Gastroesophageal sphincter (tissue), 3 donors: ENCODE measurements at regions not wholly inside any gene's neighbourhood (a gene's known extent, or its start where the extent isn't known, plus 50 kb on each side); places are given as distances from the start of the nearest gene placed in this dataset.

Source experiments
- CTCF ChIP-seq, 4 experiments: fragments of 200-600 bp in 2 of 4; fragments of 450-650 bp in 2 of 4; sonication (generic) in 1 of 4; IDR thresholded peaks; one replicate each; pipeline ENCODE4 v1.5.1; 2017 to 2019; ENCODE audit warnings: antibody characterized with exemption in 4 of 4, mild to moderate bottlenecking in 2 of 4, moderate library complexity in 2 of 4
- POLR2A ChIP-seq, 2 donors: fragments of 450-650 bp; IDR thresholded peaks; one replicate each; pipeline ENCODE4 v1.6.1; 2017; ENCODE audit warnings: antibody characterized with exemption in 2 of 2, mild to moderate bottlenecking in 2 of 2, moderate library complexity in 1 of 2
- POLR2AphosphoS5 ChIP-seq: sonication (generic); formaldehyde crosslinking; IDR thresholded peaks from one replicate; pipeline ENCODE4 v1.6.1; 2017; ENCODE audit warnings: antibody characterized with exemption

DNA sequence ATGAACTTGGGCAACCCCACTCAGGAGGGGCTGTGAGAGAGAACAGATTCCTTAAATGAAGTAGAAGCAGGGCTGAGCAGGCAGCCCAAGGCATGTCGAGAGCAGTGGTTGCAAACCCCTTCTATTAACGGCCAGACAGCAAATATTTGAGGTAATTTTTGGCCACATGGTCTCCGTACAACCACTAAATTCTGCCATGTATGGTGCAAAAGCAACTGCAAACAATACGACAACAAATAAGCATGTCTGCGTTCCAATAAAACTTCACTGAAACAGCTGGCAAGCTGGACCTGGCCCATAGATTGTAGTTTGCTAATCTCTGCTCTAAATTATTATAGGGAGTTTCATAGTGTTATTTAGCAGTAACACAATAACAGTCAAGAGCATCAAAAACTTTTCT lies 217.0 kb upstream of the ZNF521 start:
- TF ChIP-seq CTCF (IDR thresholded peaks at IDR 0.05) (no peak), POLR2A (IDR thresholded peaks at IDR 0.05) (no peak), POLR2AphosphoS5 (no peak)
